ENCODE measurements at regions not wholly inside any gene's neighbourhood (a gene's known extent, or its start where the extent isn't known, plus 50 kb on each side); places are given as distances from the start of the nearest gene placed in this dataset.
"Not testable (repeated sequence)": the region's sequence is repeated elsewhere in the genome, so short reads cannot be mapped to it uniquely, and the experiment has no call there.

- no peak for DNase-seq (ENCODE audit: low read depth)
Measured at GRCh38 chr6:167229586-167229985, 61.5 kb upstream of the UNC93A start.

DNA sequence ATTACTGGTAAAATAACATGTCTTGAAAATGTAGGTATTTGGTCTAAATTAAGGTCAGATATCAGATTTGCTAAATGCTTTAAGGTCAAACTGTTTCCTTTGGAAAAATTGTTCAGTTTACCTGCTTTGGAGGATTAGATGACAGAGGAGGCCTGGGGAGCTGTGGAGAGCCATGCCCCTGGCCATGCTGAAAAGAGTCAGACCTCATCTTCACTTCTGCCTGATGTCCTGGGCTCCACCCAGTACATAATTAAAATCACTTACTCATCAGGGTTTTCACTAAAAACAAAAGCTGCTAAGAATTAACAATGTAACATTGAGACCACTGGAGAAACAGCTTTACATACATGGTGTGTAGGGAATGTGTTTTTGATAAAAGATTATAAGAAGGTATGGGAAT is 60.8 kb upstream of the UNC93A start:
- DNase-seq (ENCODE audit: low read depth), result no peak

DNA sequence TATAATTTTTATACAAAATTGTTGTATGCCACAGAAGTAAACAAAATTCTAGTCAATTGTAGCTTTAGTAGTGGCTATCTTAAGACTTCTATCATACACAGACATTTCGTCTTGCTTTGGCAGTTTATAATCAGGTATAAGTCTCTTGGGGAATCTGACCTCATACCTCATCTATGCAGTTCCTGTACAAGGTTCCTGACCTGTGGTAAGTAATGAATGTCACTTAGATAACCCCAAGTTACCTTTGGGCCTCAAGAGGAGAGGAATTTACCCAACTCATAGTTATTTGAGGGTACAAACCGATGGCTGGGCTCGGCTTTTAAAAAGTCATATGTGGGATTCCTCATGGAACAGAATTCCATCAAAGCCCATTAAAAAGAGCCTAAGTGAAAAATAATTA is 58.8 kb upstream of the UNC93A start:
- DNase-seq (ENCODE audit: low read depth), result no peak

DNA sequence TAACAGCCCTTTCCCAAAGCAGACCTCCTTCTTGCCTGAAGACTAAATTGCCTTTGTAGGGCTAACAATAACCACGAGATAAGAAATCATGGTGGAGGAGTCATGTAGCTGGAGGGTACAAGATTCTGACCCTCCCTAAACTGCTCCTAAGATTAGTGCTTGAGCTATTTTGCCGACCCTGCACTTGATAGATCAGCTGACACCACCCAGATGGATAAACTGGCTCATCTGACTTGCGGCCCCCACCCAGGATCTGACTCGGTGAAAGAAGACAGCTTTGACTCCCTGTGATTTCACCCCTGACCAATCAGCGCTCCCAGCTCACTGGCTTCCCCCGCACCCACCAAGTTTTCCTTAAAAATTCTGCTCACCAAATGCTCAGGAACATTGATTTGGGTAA is 57.6 kb upstream of the UNC93A start:
- no peak for DNase-seq (ENCODE audit: low read depth)

GRCh38 chr6:167234576-167234975 is 56.5 kb upstream of the UNC93A start:
- DNase-seq (ENCODE audit: low read depth), result not testable (repeated sequence)

DNA sequence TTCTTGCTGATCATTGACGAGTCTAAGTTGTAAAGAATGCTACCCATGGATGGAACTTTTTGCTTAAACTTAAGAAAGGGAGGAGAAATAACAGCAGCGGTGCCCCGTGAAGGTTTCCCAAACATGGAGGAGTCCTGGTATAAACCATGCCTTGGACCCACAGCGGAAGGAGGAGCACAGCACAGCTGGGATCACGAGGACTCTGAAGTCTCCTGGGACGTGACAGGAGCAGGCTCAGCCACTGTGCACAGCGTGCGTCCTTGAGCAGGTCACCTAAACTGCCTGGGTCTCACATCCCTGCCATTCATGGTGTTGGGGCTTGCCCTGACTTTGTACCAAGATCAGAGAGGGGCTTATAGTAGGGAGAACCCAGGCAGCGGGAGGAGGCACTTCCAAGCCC is 56.1 kb upstream of the UNC93A start:
- DNase-seq (ENCODE audit: low read depth), result no peak

GRCh38 chr6:167235421-167236238 is 55.5 kb upstream of the UNC93A start:
- DNase-seq (ENCODE audit: low read depth), result no peak

DNA sequence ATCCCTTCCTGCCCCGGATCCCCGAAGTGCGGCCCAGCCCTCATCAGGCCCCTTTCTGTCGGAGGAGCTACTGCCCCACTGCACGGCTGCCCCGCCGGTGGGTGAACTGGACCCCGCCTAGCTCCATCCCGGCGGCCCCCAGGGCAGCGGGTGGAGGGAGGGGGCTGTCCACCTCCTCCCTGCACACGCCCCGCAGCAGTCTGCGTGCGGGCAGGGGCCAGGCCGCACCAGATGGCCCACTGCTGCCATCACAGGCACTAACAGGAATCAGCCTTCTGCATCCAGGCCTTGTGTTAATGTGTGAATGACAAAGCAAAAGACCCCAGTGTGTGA is 54.9 kb upstream of the UNC93A start:
- DNase-seq (ENCODE audit: low read depth), result no peak

DNA sequence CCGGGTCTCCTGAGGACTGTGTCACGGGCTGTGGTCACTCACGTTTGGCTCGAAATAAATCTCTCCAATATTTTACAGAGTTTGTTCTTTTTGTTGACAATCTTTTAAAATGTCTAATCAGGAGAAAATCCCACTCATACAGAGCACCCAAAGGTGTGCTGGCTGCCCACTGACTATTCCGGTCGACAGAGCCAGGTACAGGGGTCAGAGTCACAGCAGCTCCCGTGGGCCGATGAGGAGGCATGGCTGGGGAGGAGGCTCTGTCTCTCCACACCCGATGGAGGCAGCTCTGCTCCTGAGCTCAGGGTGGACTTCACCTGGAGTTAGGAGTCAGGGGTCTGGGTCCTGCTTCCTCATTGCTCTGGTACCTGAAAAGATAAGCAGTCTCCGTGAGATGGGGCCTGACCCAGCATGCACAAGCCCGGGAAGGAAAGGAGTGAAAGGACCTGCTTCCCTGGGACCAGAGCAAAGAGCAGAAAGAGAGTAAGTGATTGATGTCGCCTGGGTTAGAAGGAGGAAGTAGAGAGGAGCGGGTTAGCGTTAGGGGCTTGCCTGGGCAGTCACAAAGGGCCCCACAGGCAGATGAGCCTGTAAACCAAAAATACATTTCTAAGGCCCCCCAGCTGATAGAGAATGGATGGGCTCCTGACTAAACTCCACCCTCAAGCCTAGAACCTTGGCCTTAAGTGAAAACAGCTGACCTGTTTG is 53.5 kb upstream of the UNC93A start:
- DNase-seq (ENCODE audit: low read depth), result no peak

DNA sequence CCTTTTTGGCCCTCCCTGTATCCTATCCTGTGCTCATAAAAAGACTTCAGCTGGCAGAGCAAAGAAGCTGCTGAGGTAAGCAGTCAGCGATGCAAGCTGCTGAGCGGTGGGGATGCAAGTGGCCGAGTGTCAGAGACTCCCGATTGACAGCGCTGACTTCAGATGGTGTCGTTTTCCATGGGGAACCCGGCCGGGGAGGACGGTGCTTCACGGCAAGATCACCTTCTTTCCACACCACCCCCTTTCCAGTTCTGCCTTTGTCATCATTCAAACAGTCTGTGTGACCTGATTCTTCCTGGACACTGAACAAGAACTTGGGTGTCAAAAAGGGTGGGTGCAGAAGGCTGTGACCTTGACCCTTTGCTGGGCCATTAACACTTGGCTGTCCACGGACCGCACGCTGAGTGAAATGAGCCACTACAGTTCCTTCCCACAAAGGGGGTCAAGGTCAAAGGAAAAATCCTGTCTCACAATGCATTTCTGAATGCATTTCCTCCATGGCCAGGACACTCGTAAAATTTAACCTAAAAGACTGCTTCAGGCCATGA is 52.9 kb upstream of the UNC93A start:
- DNase-seq (ENCODE audit: low read depth), result no peak

- no peak for DNase-seq (ENCODE audit: low read depth)
Measured at GRCh38 chr6:167238694-167239467, 52.2 kb upstream of the UNC93A start.

DNA sequence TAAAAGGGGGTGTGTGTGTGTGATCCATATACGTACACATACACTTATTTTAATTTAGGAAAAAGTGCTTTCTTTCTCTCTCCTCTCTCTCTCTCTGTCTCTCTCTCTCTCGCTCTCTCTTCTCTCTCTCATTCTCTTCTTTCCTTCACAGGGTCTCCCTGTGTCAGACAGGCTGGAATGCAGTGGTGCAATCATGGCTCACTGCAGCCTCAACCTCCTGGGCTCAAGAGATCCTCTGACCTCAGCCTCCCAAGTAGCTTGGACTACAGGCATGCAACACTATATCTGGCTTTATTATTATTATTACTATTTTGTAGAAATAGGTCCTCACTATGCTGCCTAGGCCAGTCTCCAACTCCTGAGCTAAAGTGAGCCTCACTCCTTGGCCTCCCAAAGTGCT is 51.6 kb upstream of the UNC93A start:
- DNase-seq (ENCODE audit: low read depth), result not testable (repeated sequence)

DNA sequence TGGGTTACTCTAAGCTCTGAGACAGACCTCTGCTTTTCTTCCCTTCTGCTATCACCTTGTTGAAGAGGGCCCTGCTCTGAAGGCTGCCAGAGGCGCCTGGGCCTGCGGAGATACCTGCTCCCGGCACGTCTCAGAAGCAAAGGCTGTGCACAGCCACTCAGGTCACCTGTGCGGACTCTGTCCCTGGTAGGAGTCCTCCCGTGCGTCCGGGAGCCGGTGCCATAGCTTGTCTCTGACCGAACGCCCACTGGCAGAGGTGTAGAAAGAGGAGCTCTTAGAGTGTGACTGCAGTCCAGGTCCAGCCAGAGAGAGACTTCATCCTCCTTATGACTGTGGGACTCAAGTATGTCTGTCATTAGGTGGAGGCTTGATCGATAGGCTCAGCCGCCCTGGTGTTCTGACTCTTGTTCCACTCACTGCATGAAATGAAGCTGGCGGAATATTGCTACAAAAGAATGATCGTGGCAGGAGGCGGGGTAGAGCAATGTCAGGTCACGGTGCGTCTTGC is 51.0 kb upstream of the UNC93A start:
- DNase-seq (ENCODE audit: low read depth), result no peak

Data from LHCN-M2 (cell line).